ENCODE measurements at regions not wholly inside any gene's neighbourhood (a gene's known extent, or its start where the extent isn't known, plus 50 kb on each side); places are given as distances from the start of the nearest gene placed in this dataset.
"Not testable (repeated sequence)": the region's sequence is repeated elsewhere in the genome, so short reads cannot be mapped to it uniquely, and the experiment has no call there.

DNA sequence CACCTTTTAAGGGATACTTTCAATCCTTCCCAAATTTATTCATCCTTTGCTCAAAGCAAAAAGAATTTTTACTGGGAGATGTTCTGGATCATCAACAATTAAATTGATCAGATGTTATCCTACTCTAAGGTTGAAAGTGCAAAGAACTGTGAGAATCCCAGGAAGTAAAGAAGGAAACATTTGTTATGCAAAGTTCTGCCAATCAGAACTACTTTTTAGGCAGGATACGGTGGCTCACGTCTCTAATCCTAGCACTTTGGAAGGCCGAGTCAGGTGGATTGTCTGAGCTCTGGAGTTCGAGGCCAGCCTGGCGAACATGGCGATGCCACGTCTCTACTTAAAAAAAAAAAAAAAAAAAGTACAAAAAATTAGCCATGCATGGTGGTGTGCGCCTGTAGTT, 882.3 kb downstream of the DIAPH3 start:
- TF ChIP-seq ARNTL (CRISPR knock-in tag; IDR thresholded peaks at IDR 0.05; ENCODE audit: borderline replicate concordance, low read depth) (no peak), ZNF70 (CRISPR knock-in tag; IDR thresholded peaks at IDR 0.05) (no peak), ESRRG (CRISPR knock-in tag; IDR thresholded peaks at IDR 0.05) (no peak)
- TF ChIP-seq, protein P1, sequence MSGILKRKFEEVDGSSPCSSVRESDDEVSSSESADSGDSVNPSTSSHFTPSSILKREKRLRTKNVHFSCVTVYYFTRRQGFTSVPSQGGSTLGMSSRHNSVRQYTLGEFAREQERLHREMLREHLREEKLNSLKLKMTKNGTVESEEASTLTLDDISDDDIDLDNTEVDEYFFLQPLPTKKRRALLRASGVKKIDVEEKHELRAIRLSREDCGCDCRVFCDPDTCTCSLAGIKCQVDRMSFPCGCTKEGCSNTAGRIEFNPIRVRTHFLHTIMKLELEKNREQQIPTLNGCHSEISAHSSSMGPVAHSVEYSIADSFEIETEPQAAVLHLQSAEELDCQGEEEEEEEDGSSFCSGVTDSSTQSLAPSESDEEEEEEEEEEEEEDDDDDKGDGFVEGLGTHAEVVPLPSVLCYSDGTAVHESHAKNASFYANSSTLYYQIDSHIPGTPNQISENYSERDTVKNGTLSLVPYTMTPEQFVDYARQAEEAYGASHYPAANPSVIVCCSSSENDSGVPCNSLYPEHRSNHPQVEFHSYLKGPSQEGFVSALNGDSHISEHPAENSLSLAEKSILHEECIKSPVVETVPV (CRISPR knock-in tag; IDR thresholded peaks at IDR 0.05): no peak
- no peak for ATAC-seq

GRCh38 chr13:59292240-59292639, 871.5 kb downstream of the DIAPH3 start:
- not testable (repeated sequence) for ATAC-seq

GRCh38 chr13:59299584-59299983, 864.1 kb downstream of the DIAPH3 start:
- TF ChIP-seq ZNF8 (CRISPR knock-in tag; IDR thresholded peaks at IDR 0.05) (no peak), POU6F1 (CRISPR knock-in tag; IDR thresholded peaks at IDR 0.05; ENCODE audit: borderline replicate concordance, low read depth) (no peak), TCF4 (CRISPR knock-in tag; IDR thresholded peaks at IDR 0.05; ENCODE audit: borderline replicate concordance) (no peak), ESRRG (CRISPR knock-in tag; IDR thresholded peaks at IDR 0.05) (no peak), ZNF70 (CRISPR knock-in tag; IDR thresholded peaks at IDR 0.05) (no peak), RARB (CRISPR knock-in tag; IDR thresholded peaks at IDR 0.05) (no peak)
- ATAC-seq: no peak

GRCh38 chr13:59300355-59301173, 863.2 kb downstream of the DIAPH3 start:
- ATAC-seq: peak; percentile 24; the same call in 1 of the 3 replicates
- TF ChIP-seq, protein P1 (CRISPR knock-in tag; IDR thresholded peaks at IDR 0.05): no peak
- TF ChIP-seq ZNF565 (CRISPR knock-in tag; conservative IDR thresholded peaks at IDR 0.05; ENCODE audit: low read depth): no peak
- no peak for TF ChIP-seq POU6F1 (CRISPR knock-in tag; IDR thresholded peaks at IDR 0.05; ENCODE audit: borderline replicate concordance, low read depth)
- TF ChIP-seq, protein P2, sequence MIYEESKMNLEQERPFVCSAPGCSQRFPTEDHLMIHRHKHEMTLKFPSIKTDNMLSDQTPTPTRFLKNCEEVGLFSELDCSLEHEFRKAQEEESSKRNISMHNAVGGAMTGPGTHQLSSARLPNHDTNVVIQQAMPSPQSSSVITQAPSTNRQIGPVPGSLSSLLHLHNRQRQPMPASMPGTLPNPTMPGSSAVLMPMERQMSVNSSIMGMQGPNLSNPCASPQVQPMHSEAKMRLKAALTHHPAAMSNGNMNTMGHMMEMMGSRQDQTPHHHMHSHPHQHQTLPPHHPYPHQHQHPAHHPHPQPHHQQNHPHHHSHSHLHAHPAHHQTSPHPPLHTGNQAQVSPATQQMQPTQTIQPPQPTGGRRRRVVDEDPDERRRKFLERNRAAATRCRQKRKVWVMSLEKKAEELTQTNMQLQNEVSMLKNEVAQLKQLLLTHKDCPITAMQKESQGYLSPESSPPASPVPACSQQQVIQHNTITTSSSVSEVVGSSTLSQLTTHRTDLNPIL (CRISPR knock-in tag; IDR thresholded peaks at IDR 0.05; ENCODE audit: low read depth): no peak
- no peak for TF ChIP-seq SNAI2 (CRISPR knock-in tag; IDR thresholded peaks at IDR 0.05)
- no peak for TF ChIP-seq TCF4 (CRISPR knock-in tag; IDR thresholded peaks at IDR 0.05; ENCODE audit: borderline replicate concordance)
- no peak for TF ChIP-seq ESRRG (CRISPR knock-in tag; IDR thresholded peaks at IDR 0.05)
- TF ChIP-seq, protein P3, sequence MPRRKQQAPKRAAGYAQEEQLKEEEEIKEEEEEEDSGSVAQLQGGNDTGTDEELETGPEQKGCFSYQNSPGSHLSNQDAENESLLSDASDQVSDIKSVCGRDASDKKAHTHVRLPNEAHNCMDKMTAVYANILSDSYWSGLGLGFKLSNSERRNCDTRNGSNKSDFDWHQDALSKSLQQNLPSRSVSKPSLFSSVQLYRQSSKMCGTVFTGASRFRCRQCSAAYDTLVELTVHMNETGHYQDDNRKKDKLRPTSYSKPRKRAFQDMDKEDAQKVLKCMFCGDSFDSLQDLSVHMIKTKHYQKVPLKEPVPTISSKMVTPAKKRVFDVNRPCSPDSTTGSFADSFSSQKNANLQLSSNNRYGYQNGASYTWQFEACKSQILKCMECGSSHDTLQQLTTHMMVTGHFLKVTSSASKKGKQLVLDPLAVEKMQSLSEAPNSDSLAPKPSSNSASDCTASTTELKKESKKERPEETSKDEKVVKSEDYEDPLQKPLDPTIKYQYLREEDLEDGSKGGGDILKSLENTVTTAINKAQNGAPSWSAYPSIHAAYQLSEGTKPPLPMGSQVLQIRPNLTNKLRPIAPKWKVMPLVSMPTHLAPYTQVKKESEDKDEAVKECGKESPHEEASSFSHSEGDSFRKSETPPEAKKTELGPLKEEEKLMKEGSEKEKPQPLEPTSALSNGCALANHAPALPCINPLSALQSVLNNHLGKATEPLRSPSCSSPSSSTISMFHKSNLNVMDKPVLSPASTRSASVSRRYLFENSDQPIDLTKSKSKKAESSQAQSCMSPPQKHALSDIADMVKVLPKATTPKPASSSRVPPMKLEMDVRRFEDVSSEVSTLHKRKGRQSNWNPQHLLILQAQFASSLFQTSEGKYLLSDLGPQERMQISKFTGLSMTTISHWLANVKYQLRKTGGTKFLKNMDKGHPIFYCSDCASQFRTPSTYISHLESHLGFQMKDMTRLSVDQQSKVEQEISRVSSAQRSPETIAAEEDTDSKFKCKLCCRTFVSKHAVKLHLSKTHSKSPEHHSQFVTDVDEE (CRISPR knock-in tag; IDR thresholded peaks at IDR 0.05): no peak
- no peak for TF ChIP-seq PATZ1 (CRISPR knock-in tag; IDR thresholded peaks at IDR 0.05; ENCODE audit: borderline replicate concordance)
- TF ChIP-seq ZNF8 (CRISPR knock-in tag; IDR thresholded peaks at IDR 0.05): no peak
- no peak for TF ChIP-seq OSR1 (CRISPR knock-in tag; IDR thresholded peaks at IDR 0.05)
- no peak for TF ChIP-seq GLIS3 (CRISPR knock-in tag; IDR thresholded peaks at IDR 0.05)

Measured in SK-N-SH treated with all-trans-retinoic acid at 6 μM for 48 hours (cell line).